ENCODE measurements at regions not wholly inside any gene's neighbourhood (a gene's known extent, or its start where the extent isn't known, plus 50 kb on each side); places are given as distances from the start of the nearest gene placed in this dataset.
"Not testable (repeated sequence)": the region's sequence is repeated elsewhere in the genome, so short reads cannot be mapped to it uniquely, and the experiment has no call there.

DNA sequence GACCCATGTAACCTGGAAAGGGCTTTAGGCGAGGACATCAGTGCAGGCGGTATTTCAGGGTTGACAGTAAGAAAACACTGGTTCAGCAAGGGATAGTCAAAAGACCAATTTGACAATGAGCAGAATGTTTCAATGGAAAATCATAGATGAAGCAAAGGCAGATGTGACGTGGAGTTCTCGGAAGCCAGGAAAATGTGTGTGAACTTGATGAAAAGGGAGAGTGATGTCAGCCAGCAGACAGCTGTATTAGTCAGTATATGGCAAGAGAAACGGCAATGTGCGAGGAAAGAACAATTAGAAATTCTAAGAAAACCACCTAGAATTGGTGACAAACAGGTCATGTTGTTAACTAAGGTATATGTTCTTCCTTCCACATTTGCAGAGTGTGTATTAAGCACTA is 503.9 kb upstream of the DAB2 start:
- peak in 1 of 2 donors; percentile 27 for DNase-seq (ENCODE audit: low spot score in 2 of 2)
- intact Hi-C loops (cut with DNase I; ENCODE audit: low total_unique reads) = no loop called here
- TF ChIP-seq, protein P1, sequence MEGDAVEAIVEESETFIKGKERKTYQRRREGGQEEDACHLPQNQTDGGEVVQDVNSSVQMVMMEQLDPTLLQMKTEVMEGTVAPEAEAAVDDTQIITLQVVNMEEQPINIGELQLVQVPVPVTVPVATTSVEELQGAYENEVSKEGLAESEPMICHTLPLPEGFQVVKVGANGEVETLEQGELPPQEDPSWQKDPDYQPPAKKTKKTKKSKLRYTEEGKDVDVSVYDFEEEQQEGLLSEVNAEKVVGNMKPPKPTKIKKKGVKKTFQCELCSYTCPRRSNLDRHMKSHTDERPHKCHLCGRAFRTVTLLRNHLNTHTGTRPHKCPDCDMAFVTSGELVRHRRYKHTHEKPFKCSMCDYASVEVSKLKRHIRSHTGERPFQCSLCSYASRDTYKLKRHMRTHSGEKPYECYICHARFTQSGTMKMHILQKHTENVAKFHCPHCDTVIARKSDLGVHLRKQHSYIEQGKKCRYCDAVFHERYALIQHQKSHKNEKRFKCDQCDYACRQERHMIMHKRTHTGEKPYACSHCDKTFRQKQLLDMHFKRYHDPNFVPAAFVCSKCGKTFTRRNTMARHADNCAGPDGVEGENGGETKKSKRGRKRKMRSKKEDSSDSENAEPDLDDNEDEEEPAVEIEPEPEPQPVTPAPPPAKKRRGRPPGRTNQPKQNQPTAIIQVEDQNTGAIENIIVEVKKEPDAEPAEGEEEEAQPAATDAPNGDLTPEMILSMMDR (IDR thresholded peaks at IDR 0.05) = no peak
- no peak for TF ChIP-seq POLR2A (IDR thresholded peaks at IDR 0.05)
- WGBS, 2 donors = 61 to 65% methylated on average over 6 of the region's 6 CpGs
- no peak overlapping the region for H3K4me3 ChIP-seq (ENCODE audit: low read depth, poor library complexity, severe bottlenecking)

DNA sequence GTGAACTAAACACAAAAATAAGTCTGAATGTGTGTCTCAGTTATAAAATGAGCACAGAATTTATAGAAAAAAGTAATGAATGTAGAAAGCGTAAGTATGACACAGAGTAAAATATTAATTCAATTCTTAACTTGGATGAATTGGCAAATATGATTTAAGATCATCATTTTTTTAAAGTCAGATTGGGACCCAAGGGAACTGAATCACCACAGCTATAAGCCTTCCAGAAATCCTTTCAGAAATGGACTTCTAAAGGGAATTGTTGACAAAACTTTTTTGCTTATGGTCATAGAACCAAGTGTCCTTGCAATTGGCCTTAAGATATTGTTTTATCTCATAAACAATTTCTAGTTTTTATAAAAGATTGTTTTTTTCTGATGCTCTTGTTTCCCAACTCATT is 495.1 kb upstream of the DAB2 start:
- intact Hi-C loops (cut with DNase I; ENCODE audit: low total_unique reads) = no loop called here

GRCh38 chr5:39912906-39913305 is 488.1 kb upstream of the DAB2 start:
- no peak for TF ChIP-seq POLR2A (IDR thresholded peaks at IDR 0.05)
- TF ChIP-seq, protein P1 (IDR thresholded peaks at IDR 0.05) = no peak
- H3K4me3 ChIP-seq (ENCODE audit: low read depth, poor library complexity, severe bottlenecking) = no peak overlapping the region
- intact Hi-C loops (cut with DNase I; ENCODE audit: low total_unique reads) = no loop called here
- DNase-seq (ENCODE audit: low spot score in 2 of 2) = no peak

More for the DNA sequence above, 495.1 kb upstream of the DAB2 start:
- DNase-seq (ENCODE audit: low spot score in 2 of 2) = no peak
- no peak overlapping the region for H3K4me3 ChIP-seq (ENCODE audit: low read depth, poor library complexity, severe bottlenecking)
- WGBS, 2 donors = 67 to 76% methylated on average over 1 of the region's 1 CpG
- TF ChIP-seq, protein P1 (IDR thresholded peaks at IDR 0.05) = no peak
- TF ChIP-seq POLR2A (IDR thresholded peaks at IDR 0.05) = no peak

DNA sequence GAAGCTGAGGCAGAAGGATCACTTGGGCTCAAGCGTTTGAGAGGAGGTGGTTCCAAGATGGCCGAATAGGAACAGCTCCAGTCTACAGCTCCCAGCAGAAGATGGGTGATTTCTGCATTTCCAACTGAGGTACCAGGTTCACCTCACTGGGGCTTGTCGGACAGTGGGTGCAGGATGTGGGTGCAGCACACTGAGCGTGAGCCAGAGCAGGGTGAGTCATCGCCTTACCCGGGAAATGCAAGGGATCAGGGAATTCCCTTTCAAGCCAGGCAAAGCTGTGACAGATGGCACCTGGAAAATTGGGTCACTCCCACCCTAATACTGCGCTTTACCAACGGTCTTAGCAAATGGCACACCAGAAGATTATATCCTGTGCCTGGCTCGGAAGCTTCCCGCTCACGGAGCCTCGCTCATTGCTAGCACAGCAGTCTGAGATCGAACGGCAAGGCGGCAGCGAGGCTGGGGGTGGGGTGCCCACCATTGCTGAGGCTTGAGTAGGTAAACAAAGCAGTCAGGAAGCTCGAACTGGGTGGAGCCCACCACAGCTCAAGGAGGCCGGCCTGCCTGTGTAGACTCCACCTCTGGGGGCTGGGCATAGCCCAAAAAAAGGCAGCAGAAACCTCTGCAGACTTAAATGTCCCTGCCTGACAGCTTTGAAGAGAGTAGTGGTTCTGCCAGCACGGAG is 482.6 kb upstream of the DAB2 start:
- 82 to 90% methylated on average over 19 of the region's 19 CpGs for WGBS, 2 donors
- intact Hi-C loops (cut with DNase I; ENCODE audit: low total_unique reads); DNase-seq (ENCODE audit: low spot score in 2 of 2); H3K4me3 ChIP-seq (ENCODE audit: low read depth, poor library complexity, severe bottlenecking): not testable (repeated sequence)

DNA sequence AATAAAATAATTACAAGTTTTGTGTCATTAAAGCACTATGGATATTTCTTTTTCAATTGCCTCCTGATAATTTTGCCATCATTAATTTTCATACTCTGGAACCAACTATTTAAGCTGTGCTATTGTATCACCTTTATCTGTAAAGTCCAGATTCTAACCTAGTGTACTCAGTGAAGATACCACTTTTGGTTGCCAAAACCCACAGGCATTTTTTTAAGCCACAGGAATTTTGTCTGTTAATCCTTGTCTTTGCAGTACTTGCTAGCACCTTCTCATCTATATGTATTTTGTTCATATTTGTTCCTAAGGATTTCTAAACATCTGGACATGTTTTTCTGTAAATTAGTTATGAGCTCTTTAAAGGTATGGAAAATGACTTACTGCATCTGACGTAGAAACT is 481.4 kb upstream of the DAB2 start:
- TF ChIP-seq, protein P1 (IDR thresholded peaks at IDR 0.05) = no peak
- no peak for TF ChIP-seq POLR2A (IDR thresholded peaks at IDR 0.05)
- DNase-seq (ENCODE audit: low spot score in 2 of 2) = no peak
- no peak overlapping the region for H3K4me3 ChIP-seq (ENCODE audit: low read depth, poor library complexity, severe bottlenecking)
- 81 to 90% methylated on average over 1 of the region's 1 CpG for WGBS, 2 donors
- intact Hi-C loops (cut with DNase I; ENCODE audit: low total_unique reads) = no loop called here

- intact Hi-C loops (cut with DNase I; ENCODE audit: low total_unique reads) = no loop called here
- no peak overlapping the region for H3K4me3 ChIP-seq (ENCODE audit: low read depth, poor library complexity, severe bottlenecking)
- TF ChIP-seq POLR2A (IDR thresholded peaks at IDR 0.05) = no peak
- TF ChIP-seq, protein P1 (IDR thresholded peaks at IDR 0.05) = no peak
- DNase-seq (ENCODE audit: low spot score in 2 of 2) = no peak
- 44 to 50% methylated on average over 4 of the region's 4 CpGs for WGBS, 2 donors
These were observed 480.6 kb upstream of the DAB2 start for GRCh38 chr5:39905356-39905755.
